Coronary artery (tissue), 2 donors: ENCODE measurements at regions not wholly inside any gene's neighbourhood (a gene's known extent, or its start where the extent isn't known, plus 50 kb on each side); places are given as distances from the start of the nearest gene placed in this dataset.

Experiments
- DNase-seq: peaks from one replicate; pipeline ENCODE4 v3.0.0-alpha.2; 2017; ENCODE audit warnings: low spot score
- H3K27ac ChIP-seq, 2 donors: fragments of 200-600 bp; sonication (generic); one replicate each; pipeline ENCODE4 v1.5.1; 2016 to 2019
- H3K4me3 ChIP-seq: fragments of 200-600 bp; sonication (generic); 2 replicates; pipeline ENCODE4 v1.5.1; 2016; ENCODE audit warnings: mild to moderate bottlenecking, moderate library complexity
- TF ChIP-seq, protein P1 (sequence below): fragments of 200-600 bp; sonication (generic); IDR thresholded peaks from one replicate; pipeline ENCODE4 v1.5.1; 2019; ENCODE audit warnings: antibody characterized with exemption

GRCh38 chr1:113233441-113233840, 156.9 kb upstream of the MAGI3 start:
- no peak overlapping the region for H3K27ac ChIP-seq
- TF ChIP-seq, protein P1, sequence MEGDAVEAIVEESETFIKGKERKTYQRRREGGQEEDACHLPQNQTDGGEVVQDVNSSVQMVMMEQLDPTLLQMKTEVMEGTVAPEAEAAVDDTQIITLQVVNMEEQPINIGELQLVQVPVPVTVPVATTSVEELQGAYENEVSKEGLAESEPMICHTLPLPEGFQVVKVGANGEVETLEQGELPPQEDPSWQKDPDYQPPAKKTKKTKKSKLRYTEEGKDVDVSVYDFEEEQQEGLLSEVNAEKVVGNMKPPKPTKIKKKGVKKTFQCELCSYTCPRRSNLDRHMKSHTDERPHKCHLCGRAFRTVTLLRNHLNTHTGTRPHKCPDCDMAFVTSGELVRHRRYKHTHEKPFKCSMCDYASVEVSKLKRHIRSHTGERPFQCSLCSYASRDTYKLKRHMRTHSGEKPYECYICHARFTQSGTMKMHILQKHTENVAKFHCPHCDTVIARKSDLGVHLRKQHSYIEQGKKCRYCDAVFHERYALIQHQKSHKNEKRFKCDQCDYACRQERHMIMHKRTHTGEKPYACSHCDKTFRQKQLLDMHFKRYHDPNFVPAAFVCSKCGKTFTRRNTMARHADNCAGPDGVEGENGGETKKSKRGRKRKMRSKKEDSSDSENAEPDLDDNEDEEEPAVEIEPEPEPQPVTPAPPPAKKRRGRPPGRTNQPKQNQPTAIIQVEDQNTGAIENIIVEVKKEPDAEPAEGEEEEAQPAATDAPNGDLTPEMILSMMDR, result no peak
- no peak overlapping the region for H3K4me3 ChIP-seq
- DNase-seq, result no peak

GRCh38 chr1:113241237-113241636, 149.1 kb upstream of the MAGI3 start:
- Histone ChIP-seq H3K27ac (no peak overlapping the region), H3K4me3 (no peak overlapping the region)
- TF ChIP-seq, protein P1, result no peak
- no peak for DNase-seq

- Histone ChIP-seq H3K27ac (no peak overlapping the region), H3K4me3 (no peak overlapping the region)
- TF ChIP-seq, protein P1, result no peak
- no peak for DNase-seq
Observed at GRCh38 chr1:113242481-113242880, 147.8 kb upstream of the MAGI3 start.

- no peak overlapping the region for H3K27ac ChIP-seq
- no peak overlapping the region for H3K4me3 ChIP-seq
- TF ChIP-seq, protein P1, result no peak
- no peak for DNase-seq
Observed at GRCh38 chr1:113243529-113243928, 146.8 kb upstream of the MAGI3 start.

DNA sequence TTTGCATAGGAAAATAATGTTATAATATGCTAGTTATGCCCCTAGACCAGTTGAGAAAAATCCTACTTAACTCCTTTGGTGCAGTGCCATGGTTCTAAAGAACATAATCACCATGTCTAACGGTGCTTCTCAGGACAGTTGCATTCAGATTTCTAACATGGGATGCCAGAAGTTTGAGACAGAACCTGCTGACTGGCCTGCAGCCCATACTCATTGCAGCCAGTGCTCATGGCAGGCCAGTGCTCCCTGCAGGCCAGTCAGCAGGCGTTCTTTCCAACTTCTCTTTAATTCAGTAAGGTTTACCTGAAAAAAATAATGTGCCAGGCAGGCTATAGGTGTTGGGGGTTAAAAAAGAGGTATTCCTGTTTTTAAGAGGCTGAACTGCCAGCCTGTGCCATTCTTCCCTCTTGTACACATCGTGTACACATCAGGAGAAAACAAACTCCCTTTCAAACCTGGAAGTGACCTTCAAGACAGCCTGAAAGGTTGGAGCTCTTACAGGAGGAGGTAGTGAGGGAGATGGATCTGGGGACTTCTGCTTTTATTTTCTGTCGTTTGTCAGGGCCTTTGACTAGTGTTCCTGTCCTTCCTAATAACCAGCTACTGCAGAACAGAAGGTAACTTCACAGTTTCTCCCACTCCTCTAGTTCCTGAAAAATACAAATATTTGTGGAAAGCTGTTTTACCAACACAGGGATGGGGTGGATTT, 146.0 kb upstream of the MAGI3 start:
- Histone ChIP-seq H3K27ac (no peak overlapping the region), H3K4me3 (no peak overlapping the region)
- DNase-seq, result no peak
- TF ChIP-seq, protein P1, result no peak

DNA sequence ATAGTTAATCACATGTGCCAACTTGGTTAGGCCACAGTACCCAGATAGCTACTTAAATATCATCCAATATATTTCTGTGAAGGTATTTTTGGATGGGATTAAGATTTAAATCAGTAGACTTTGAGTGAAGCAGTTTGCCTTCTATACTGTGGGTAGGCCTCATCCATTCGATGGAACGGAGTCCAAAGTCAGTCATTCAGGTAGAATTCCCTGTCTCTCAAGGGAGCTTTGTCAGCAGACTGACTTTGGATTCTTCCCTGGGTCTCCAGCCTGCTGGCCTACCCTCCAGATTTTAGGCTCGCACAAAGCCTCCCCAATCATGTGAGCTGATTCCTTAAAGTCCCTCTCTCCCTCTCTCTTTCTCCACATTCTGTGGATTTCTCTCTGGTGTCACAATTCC, 145.1 kb upstream of the MAGI3 start:
- Histone ChIP-seq H3K27ac (no peak overlapping the region), H3K4me3 (no peak overlapping the region)
- no peak for DNase-seq
- TF ChIP-seq, protein P1, result no peak

GRCh38 chr1:113246929-113247328, 143.4 kb upstream of the MAGI3 start:
- Histone ChIP-seq H3K4me3 (no peak overlapping the region), H3K27ac (no peak overlapping the region)
- TF ChIP-seq, protein P1, result no peak
- DNase-seq, result no peak
